NAMALWA (cell line): ENCODE measurements at regions not wholly inside any gene's neighbourhood (a gene's known extent, or its start where the extent isn't known, plus 50 kb on each side); places are given as distances from the start of the nearest gene placed in this dataset.
A peak's percentile ranks its signal among the peaks of the same experiment; 100 is the strongest.
"Not testable (repeated sequence)": the region's sequence is repeated elsewhere in the genome, so short reads cannot be mapped to it uniquely, and the experiment has no call there.

Experiments used
- DNase-seq: peaks from one replicate; pipeline ENCODE4 v3.0.0-alpha.2; 2015; ENCODE audit warnings: low spot score

- DNase-seq, result not testable (repeated sequence)
These were observed 53.5 kb upstream of the JADE2 start for GRCh38 chr5:134471858-134472449.

DNA sequence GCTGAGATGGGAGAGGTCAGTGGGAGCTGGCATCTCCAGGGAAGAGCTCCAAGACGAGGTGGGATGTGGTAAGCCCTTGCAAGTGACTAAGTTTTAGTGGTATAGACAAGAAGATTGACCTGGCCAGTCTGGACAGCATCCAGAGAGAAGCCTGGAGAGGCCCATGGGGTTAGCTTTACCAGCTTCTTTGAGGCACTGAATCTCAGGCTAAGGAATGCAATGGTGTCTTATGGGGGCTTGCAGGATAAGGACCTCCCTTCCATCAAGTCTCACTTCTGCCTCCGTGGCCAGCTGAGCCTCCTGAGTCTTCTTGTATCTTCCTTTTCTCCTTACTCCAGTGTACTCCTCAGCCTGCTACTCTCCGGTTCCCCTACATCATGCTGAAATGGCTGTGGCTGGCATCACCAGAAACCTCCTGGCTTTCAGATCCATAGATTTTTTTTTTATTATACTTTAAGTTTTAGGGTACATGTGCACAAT lies 56.5 kb upstream of the JADE2 start:
- DNase-seq, result no peak

DNA sequence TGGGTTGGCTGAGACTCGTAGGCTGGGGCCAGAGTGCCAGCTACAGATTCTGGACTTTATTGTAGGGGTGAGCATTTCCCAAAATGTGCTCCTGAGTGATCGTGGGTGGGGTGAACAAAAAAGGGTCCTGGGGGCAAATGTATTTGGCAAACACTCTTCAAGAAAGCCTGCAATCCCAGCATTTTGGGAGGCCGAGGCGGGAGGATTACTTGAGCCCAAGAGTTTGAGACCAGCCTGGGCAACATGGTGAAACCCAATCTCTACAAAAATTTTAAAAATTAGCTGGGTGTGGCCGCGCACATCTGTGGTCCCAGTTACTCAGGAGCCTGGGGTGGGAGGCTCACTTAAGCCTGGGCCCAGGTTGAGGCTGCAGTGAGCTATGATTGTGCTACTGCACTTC lies 55.5 kb upstream of the CDKN2AIPNL start:
- DNase-seq, result no peak

GRCh38 chr5:134466241-134467069 lies 54.8 kb upstream of the CDKN2AIPNL start:
- DNase-seq, result peak; percentile 28

GRCh38 chr5:134465816-134466240 lies 54.1 kb upstream of the CDKN2AIPNL start:
- DNase-seq, result peak; percentile 54

DNA sequence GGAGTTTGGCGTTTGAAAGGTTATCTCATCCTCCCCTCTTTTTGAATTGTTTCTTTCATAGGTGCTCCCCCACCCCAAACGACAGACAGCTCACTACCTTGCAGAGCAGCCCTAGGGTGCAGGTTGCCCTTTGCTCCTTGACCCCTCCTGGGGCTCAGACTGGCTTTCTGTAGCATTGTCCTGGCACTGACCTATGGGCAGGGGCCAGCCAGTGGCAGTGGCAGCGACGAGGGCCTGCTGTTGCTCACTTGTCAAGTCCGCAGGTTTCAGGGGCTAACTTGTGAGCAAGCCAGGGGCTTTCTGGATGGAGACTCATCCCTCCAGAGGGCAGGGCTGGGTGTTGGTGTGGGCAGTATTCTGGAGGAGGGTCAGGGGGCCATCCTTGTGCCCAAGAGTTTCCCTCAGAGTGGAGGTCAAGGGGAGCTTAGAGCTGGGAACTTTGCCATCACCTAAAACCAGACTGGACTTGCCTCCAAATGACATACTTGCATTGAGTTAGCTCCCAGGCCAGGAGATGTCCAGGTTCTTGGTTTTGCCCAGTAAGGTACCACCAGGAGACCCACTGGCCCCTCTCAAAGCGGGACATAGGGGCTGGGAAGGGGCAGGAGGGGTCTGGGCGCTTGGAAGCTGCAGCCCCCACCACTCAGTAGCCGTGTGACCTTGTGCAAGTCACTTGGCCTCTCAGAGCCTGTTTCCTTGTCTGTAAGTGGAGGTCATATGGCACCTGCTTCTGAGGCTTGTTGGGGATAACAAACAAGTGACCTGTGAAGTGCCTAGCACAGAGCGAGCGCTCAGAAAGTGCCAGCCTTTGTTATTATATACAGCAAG lies 53.5 kb upstream of the CDKN2AIPNL start:
- no peak for DNase-seq

DNA sequence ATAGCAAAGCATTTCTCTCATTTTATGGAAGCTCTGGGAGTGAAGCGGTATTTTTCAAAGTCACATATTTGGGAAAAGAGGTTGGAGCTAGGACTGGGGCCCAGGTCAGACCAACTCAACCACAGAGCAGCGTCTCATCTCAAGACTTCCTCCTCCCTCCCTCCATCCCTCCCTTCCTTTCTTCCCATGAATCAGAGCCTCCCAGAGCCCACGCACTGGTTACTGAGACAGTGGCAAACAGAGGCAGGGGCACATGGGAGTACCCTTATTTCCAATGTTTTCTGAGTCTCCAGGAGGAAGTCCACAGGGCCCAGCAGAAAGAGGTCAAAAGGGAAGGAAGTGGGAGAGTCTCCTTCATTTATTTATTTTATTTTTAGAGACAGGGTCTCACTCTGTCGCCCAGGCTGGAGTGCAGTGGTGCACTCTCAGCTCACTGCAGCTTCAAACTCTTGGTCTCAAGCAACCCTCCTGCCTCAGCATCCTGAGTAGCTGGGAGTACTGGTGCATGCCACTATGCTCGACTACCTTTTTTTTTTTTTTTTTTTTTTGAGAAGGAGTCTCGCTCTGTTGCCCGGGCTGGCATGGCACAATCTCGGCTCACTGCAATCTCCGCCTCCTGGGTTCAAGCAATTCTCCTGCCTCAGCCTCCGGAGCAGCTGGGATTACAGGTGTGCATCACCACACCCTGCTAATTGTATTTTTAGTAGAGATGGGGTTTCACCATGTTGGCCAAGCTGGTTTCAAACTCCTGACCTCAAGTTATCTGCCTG lies 52.5 kb upstream of the CDKN2AIPNL start:
- DNase-seq, result peak; percentile 29

GRCh38 chr5:134463176-134463720 lies 51.6 kb upstream of the CDKN2AIPNL start:
- no peak for DNase-seq

DNA sequence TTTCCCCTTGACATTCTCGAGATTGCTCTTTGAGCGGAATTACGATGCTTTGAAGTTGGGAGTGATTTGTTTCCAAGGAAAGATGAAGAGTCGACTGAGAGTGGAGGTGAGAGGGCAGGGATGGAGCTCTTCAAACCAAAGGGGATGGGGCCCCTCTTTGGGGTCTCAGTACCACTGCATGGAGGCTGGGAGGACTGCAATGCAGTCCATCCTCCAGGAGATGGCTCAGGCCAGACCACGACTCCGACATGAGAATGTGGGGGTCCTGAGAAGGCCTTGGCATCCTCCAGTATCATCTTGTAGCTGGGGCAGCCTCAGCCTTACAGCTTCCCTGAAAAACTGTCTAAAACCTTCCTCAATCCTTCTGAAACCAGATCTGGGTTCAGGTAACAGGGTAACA lies 51.1 kb upstream of the CDKN2AIPNL start:
- DNase-seq, result no peak

DNA sequence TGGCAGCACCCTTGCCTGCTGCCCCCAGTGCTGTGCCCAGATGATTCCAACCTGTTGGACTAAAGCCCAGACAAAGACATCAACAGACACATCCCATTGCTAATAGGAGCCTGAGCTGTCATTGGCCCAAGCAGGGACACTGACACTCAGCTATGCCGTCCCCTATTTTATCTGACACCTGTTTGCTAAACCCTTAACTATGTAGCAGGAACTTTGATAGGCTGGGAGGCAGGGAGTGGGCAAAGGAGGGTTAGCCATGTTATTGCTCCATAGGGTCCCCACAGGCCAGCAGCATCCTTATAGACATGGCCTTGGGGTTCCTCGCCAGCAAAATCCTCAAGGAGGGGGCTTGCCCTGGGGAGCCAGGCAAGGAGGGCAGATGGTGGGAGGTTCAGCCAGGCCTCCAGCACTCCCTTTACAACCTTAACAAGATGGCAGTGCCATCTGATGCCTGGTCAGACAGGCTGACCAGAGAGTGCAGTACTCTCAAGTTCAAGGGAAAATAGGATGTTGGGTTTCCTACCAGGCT lies 50.4 kb upstream of the CDKN2AIPNL start:
- DNase-seq, result no peak
